Retina (tissue), 1 donor: ENCODE measurements at regions not wholly inside any gene's neighbourhood (a gene's known extent, or its start where the extent isn't known, plus 50 kb on each side); places are given as distances from the start of the nearest gene placed in this dataset.

ENCODE experiments used
- DNase-seq: peaks from one replicate; pipeline ENCODE4 v3.0.0-alpha.2; 2016

DNA sequence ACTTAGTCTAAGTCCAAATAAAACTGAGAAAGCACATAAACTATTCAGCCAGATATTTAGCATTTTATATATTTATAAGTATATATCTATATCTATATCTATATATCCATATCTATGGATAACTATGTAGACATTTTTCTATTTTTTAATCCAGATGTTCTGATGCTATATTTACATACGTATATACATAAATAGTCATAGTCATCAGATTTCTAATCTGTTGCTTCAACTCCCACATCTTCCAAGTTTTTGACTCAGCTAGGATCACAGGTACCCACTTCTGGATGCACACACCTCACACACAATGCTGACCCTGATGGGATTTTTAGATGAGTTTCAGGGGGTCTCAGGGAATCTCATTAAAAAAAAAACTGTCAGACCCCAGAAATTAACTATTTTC, 52.2 kb upstream of the ZC3H11B start:
- no peak for DNase-seq

DNA sequence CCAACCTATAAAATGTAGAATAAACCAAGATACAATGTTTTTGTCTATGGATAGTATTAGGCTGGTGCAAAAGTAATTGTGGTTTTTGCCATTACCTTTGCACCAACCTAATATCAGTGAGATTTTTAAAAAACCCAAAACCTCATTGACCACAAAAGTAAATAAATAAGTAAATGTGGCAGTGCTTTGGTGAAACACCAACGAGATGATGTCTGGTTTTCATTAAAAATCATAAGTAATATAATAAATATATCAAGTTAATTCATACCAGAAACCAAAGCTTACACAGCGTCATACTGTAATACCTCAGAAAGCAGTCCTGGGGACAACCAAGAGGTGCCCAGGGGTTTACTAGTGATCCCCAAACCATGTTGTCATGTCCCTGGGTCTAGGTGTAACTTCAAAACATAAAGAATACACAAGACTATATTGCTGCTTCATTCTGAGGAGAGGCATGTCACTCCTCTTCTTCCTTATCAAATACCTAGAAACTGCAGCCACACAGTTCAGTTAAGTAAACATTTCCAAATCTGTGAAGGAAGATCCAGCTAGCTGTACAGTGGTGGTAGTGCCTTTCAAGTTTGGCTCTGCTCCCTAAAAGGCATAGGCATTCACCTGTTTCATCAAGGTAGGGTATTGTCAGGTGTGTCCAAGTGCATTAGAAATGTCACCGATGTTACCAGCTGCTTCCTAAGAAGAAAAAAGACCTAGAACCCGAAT, 51.6 kb upstream of the ZC3H11B start:
- DNase-seq, result no peak
